ENCODE measurements at regions not wholly inside any gene's neighbourhood (a gene's known extent, or its start where the extent isn't known, plus 50 kb on each side); places are given as distances from the start of the nearest gene placed in this dataset.

DNA sequence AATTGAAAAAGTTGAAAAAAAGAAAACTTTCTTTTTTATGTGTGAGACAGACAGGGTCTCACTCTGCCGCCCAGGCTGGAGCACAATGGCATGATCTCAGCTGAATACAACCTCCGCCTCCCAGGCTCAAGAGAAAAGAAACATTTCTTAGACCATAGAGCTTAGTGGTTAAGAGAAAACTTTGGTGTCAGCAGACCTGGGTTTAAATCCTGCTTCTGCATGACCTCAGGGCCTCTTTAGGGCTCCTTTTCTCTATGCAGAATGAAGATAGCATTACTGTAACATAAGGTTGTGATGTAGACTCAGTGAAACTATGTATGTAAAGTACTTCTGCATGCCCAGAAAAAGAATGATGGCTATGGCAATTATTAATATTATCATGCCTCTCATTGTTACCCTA, 104.7 kb upstream of the NUDT4 start:
- TF ChIP-seq CTCF (IDR thresholded peaks at IDR 0.05) = no peak
- TF ChIP-seq POLR2A (IDR thresholded peaks at IDR 0.05) = no peak
